CD4-positive, alpha-beta T cell treated with Interleukin-2 at 100 ng/mL for 4 hours (primary cell): ENCODE measurements at regions not wholly inside any gene's neighbourhood (a gene's known extent, or its start where the extent isn't known, plus 50 kb on each side); places are given as distances from the start of the nearest gene placed in this dataset.
"Not testable (repeated sequence)": the region's sequence is repeated elsewhere in the genome, so short reads cannot be mapped to it uniquely, and the experiment has no call there.

Experiments used
- DNase-seq: peaks from one replicate; pipeline ENCODE4 v3.0.0-alpha.2; 2020; ENCODE audit warnings: low spot score

- no peak for DNase-seq
Observed at GRCh38 chr6:28658475-28659249, 133.0 kb downstream of the GPX5 start.

DNA sequence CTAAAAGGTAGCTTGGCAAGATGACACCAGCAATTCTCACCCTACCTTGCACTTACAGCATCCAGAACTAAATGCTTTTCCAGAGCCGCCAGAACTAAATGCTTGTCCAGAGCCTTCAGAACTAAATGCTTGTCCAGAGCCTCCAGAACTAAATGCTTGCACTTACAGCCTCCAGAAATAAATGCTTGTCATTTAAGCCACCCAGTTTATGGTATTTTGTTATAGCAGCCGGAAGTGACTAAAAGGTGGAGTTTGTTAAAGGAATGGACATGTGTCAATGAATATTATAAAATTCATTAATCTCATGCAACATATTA is 133.5 kb downstream of the GPX5 start:
- no peak for DNase-seq

GRCh38 chr6:28661097-28661713 is 135.5 kb downstream of the GPX5 start:
- DNase-seq, result no peak

GRCh38 chr6:28664870-28665396 is 139.3 kb downstream of the GPX5 start:
- no peak for DNase-seq

GRCh38 chr6:28673417-28673786 is 147.7 kb downstream of the GPX5 start:
- no peak for DNase-seq

DNA sequence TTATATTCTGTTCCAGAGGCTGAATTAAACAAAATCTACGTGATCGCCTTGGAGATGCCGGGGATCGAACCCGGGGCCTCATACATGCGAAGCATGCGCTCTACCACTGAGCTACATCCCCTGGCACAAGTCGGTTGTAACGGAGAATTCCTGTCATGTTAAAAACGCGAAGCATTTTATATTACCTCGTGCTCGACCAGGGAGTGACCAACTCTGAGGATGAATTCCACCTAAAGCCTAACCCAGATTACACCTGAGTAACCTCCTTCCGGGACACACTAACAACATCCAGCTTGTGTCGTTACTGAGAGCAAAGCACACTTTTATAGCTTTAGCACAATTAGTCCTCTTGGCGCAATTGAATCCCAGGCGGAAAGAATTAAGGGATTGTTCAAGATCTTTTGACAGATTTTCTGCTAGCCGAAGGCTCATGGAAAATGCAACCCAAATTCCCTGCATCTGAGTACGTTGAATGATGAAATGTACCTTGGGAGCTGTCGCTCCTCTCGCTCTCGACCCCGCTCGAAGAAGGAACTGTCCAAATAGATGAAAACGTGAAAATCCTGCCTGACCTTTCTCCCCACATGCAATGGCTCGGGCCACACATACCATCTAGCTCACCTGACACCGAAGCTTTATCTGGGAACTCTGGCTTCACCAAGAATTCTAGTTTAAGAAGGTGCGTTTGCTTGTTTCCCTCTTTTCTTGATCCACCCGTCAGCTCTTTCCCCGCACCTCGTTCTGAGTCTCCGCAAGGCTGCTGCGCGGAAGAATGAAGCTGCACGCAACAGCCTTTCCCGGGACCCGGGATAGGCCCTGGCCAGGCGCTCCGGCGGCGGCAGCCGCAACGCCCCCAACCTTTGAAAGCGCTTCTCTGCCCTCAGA is 148.3 kb downstream of the GPX5 start:
- no peak for DNase-seq

DNA sequence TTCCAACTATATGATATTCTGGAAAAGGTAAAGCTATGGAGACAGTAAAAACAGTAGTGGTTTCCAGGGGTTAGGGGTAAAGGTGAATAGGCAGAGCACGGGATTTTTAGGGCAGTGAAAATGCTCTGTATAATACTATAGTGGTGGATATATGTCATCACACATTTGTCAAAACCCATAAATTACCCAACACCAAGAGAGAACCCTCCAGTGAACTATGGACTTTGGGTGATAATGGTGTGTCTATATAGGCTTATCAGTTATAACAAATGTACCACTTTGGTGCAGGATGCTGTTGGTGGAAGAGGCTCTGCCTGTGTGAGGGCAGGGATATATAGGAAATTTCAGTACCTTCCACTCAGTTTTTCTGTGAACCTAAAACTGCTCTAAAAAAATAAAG is 149.9 kb downstream of the GPX5 start:
- DNase-seq, result no peak

DNA sequence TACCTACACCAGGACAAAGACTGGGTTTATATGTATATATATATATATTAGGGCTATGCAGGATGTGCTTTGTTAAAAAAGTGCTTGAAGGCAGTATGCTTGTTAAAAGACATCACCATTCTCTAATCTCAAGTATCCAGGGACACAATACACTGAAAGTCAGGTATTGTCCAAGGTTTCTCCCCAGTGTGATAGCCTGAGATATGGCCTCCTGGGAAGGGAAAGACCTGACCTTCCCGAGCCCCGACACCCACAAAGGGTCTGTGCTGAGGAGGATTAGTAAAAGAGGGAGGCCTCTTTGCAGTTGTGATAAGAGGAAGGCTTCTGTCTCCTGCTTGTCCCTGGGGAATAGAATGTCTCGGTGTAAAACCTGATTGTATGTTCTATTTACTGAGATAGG is 156.9 kb downstream of the GPX5 start:
- DNase-seq, result no peak

DNA sequence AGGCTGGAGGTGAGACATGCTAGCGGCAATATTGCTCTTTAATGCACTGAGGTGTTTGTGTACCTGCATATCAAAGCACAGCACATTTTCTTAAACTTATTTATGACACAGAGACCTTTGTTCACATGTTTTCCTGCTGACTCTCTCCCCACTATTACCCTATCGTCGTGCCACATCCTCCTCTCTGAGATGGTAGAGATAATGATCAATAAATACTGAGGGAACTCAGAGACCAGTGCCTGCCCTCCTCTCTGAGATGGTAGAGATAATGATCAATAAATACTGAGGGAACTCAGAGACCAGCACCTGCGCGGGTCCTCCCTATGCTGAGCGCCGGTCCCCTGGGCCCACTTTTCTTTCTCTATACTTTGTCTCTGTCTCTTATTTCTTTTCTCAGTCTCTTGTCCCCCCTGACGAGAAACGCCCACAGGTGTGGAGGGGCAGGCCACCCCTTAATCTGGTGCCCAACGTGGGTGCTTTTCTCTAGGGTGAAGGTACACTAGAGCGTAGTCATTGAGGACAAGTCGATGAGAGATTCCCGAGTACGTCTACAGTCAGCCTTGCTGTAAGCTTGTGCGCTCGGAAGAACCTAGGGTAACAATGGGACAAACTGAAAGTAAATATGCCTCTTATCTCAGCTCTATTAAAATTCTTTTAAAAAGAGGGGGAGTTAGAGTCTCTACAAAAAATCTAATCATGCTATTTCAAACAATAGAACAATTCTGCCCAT is 157.4 kb downstream of the GPX5 start:
- peak; percentile 5 for DNase-seq

DNA sequence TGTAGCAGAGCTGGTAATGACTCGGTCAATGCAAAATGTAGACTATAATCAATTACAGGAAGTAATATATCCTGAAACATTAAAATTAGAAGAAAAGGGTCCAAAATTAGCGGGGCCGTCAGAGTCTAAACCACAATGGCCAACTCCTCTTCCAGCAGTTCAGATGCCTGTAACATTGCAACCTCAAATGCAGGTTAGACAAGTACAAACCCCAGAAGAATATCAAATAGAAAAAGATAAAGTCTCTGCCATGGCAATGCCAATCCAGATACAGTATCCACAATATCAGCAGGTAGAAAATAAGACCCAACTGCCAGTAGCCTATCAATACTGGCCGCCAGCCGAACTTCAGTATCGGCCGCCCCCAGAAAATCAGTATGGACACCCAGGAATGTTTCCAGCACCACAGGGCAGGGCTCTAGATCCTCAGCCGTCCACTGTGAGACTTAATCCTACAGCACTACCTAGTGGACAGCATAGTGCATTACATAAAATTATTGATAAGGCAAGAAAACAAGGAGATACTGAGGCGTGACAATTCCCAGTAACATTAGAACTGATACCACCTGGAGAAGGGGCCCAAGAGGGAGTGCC is 158.4 kb downstream of the GPX5 start:
- peak; percentile 37 for DNase-seq

- DNase-seq, result not testable (repeated sequence)
Observed at GRCh38 chr6:28685960-28686359, 160.3 kb downstream of the GPX5 start.

DNA sequence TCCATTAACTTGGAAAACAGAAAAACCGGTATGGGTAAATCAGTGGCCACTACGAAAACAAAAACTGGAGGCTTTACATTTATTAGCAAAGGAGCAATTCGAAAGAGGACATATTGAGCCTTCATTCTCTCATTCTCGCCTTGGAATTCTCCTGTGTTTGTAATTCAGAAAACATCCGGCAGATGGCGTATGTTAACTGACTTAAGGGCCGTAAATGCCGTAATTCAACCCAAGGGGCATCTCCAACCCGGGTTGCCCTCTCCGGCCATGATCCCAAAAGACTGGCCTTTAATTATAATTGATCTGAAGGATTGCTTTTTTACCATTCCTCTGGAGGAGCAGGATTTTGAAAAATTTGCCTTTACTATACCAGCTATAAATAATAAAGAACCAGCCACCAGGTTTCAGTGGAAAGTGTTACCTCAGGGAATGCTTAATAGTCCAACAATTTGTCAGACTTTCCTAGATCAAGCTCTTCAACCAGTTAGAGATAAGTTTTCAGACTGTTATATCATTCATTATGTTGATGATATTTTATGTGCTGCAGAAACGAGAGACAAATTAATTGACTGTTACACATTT is 160.9 kb downstream of the GPX5 start:
- peak; percentile 75 for DNase-seq

- DNase-seq, result not testable (repeated sequence)
Observed at GRCh38 chr6:28687309-28687981, 161.8 kb downstream of the GPX5 start.

- DNase-seq, result not testable (repeated sequence)
Observed at GRCh38 chr6:28691991-28692390, 166.3 kb downstream of the GPX5 start.

DNA sequence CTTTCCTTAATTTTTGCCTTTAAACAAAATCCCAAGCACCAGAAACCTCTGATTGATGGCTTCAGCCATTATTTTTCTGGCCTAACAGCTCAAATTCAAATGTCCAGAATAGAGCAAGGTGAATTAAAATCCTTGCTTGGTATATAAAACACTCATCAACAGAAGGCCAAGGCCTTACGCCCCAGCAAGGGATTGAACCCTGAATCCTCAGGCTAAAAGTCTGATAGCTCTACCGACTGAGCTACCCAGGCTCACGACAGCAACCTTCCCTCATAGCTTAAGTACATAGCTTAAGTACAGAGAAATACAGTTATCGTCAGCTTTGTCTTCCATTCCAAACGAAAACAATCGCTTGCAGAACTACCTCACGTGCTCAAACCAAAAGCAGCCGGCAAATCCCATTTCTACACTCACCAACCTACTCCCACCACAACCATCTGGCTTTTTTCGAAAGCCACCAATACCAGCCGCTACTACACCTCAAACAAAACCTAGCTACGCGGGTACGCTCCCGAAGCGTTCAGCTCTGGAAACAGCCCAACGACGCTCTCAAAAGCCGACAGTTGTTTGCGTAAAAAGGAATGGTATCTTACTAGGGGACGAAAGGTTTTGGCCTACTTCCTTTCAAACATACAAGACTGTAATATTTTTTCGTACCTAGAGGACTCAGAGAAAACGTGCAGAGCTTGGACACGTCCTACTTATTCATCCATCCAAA is 167.5 kb downstream of the GPX5 start:
- DNase-seq, result no peak

DNA sequence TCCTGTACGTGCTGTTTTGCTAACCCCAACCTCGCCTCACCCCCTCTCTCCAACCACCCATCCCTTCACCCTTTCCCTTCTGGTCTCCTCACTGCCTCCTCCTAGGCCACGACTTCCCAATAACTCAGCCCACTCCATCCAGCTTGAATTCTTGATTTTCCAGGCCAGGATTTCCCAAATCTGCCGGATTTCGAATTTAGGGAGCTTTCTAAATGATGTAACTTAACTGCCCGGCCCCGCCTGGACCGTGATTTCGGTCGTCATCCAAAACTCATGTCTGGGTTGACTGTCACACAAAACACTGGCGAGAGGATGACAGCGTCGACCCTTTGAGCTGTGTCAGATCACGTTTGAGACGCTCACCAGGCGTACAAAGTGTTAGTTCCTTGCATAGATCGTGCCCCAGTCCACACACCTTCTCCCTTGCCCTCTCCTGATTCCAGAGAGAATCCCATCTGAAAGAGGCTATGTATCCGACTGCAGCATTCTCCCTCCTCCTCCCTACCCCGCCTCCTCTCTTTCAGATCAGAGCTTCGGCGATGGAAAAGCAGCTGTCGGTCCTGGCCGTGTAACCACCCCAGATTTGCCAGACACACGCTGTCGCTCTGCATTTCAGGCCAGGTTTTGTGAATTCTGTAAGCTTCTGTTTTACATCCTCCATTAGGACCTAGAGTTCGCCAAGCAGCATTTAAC is 168.2 kb downstream of the GPX5 start:
- DNase-seq, result no peak

- DNase-seq, result no peak
Observed at GRCh38 chr6:28695715-28696114, 170.0 kb downstream of the GPX5 start.

DNA sequence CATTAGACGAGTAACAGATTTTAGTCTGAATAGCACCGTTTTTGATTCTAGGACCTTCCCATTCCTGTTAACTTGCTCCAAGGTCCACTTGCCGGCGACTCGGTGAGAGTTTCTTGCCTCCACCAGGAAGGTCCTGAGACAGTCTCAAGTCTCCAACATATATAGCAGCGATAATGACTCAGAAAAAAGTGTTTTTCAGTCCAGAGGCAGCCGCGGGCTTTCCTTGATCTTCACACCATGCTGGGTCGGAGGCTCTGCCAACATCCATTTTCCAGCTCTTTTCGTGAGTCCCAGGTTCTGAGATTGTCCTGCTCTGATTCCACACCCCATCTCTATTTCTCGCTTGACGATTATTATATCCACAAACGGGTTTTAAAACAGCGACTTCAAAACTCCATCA is 170.5 kb downstream of the GPX5 start:
- no peak for DNase-seq

DNA sequence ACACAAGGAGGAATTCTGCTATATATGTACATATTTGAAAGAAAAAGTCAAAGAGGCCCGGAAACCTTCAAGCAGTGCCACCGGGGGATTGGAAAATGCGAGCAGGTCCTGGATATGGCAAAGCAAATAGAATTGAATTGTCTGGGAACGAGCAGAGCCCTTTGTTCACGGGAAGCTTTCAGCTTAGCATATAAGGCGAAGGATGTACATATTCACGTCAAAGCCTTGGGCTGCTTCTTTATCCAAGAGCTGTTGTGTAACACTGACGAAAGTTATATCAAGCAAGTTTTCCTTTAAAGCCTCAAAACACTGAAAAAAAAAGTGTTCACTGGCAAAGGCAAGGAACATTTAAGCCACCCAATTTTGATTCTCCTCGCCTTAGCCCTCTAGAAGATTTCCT is 171.0 kb downstream of the GPX5 start:
- DNase-seq, result no peak
